C4-2B (cell line): ENCODE measurements at regions not wholly inside any gene's neighbourhood (a gene's known extent, or its start where the extent isn't known, plus 50 kb on each side); places are given as distances from the start of the nearest gene placed in this dataset.

Experiments
- H3K27ac ChIP-seq: fragments of 450-650 bp; 2 replicates; pipeline ENCODE4 v1.5.1; 2017
- ZFX ChIP-seq: fragments of 450-650 bp; IDR thresholded peaks from 2 replicates; pipeline ENCODE4 v1.6.1; 2017
- TF ChIP-seq, protein P1 (sequence below): fragments of 450-650 bp; conservative IDR thresholded peaks from 2 replicates; pipeline ENCODE4 v1.5.1; 2017; ENCODE audit warnings: mild to moderate bottlenecking

DNA sequence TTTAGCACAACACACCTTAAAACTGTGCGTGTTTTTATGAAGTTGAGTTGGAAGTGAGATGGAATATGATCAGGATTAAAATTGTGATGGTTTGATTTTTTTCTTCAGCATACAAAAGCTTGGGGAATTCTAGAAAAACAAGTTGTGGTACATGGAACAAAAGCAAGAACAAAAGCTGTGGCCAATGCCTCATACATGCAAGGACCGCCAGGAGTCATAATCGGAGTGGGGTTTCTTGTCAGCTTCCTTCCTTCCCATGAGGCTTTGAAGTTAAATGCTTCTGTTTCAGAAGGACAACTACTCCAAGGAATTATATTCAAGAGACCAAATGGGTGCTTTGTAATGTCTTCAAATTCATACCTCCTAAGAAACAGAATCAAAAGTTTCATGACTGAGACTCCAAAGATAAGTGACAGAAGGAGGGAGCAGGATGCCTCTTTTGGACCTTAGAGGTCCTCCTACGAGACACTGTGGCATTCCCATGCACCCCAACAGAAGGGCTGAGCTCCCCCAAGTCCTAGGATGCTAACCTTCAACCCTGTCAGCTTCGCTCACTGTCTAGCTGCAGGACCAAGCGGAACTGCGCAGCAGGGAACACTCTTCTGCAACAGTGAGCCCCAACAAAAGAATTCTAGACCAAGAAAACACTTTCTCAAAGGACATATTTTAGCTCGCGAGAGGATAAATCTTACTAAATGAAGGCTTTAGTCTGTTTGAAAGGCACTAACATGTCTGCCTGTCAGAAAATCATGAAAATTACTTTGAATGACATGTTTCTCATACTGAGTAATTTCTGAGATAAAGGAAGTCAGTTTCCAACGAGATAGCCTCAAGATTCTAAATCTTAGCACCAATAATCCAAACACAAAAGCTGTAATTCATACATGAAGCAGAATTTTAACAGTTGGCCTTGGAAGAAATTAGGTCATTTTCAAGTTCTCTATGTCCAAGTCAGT lies 108.5 kb upstream of the NHSL1 start:
- no peak for TF ChIP-seq ZFX
- TF ChIP-seq, protein P1, sequence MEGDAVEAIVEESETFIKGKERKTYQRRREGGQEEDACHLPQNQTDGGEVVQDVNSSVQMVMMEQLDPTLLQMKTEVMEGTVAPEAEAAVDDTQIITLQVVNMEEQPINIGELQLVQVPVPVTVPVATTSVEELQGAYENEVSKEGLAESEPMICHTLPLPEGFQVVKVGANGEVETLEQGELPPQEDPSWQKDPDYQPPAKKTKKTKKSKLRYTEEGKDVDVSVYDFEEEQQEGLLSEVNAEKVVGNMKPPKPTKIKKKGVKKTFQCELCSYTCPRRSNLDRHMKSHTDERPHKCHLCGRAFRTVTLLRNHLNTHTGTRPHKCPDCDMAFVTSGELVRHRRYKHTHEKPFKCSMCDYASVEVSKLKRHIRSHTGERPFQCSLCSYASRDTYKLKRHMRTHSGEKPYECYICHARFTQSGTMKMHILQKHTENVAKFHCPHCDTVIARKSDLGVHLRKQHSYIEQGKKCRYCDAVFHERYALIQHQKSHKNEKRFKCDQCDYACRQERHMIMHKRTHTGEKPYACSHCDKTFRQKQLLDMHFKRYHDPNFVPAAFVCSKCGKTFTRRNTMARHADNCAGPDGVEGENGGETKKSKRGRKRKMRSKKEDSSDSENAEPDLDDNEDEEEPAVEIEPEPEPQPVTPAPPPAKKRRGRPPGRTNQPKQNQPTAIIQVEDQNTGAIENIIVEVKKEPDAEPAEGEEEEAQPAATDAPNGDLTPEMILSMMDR = no peak
- no peak overlapping the region for H3K27ac ChIP-seq

DNA sequence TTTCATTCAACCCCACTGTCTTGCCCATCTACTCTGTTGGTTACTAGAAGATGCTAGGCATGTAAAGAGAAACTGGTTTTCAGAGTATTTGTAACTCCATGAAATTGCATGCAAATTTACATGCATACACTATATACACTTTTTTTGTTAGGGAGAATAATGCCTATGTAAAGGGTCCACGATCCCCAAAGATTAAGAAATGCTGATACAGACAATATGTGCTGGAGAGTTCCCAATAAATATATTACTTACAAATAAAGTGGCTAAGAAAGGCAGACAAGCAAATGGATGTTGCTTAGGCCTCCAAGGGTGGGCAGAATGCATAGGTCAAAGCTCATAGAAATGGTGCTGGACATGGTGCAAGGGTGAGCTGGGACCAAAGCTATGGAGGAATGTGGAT lies 109.6 kb upstream of the NHSL1 start:
- no peak for TF ChIP-seq ZFX
- TF ChIP-seq, protein P1 = no peak
- no peak overlapping the region for H3K27ac ChIP-seq

GRCh38 chr6:138609801-138610430 lies 110.6 kb upstream of the NHSL1 start:
- no peak overlapping the region for H3K27ac ChIP-seq
- TF ChIP-seq, protein P1 = no peak
- TF ChIP-seq ZFX = no peak

GRCh38 chr6:138610816-138611215 lies 111.5 kb upstream of the NHSL1 start:
- H3K27ac ChIP-seq = no peak overlapping the region
- TF ChIP-seq, protein P1 = no peak
- TF ChIP-seq ZFX = no peak

DNA sequence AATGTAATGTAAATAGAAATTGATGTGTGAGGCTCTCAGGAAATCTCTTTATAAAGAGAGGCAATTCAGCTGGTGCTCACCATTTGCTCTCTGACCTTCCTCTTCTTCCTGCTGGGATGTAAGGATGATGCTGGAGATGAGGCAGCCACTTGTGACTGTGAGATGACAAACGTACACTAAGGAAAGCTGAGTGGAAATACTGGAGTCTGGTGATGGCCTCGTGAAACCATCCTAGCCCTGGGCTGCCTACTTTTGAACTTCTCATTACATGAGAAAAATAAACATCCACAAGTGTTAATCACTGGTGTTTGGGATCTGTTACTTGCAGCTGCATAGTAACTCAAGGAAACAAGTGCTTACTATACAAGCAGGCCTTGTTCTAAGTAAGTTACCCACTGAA lies 114.9 kb upstream of the NHSL1 start:
- TF ChIP-seq, protein P1 = no peak
- no peak for TF ChIP-seq ZFX
- H3K27ac ChIP-seq = no peak overlapping the region

GRCh38 chr6:138618168-138618567 lies 118.9 kb upstream of the NHSL1 start:
- no peak overlapping the region for H3K27ac ChIP-seq
- no peak for TF ChIP-seq ZFX
- TF ChIP-seq, protein P1 = no peak

GRCh38 chr6:138620630-138621029 lies 121.3 kb upstream of the NHSL1 start:
- no peak overlapping the region for H3K27ac ChIP-seq
- TF ChIP-seq ZFX = no peak
- TF ChIP-seq, protein P1 = no peak
